GM18511 (cell line): ENCODE measurements at regions not wholly inside any gene's neighbourhood (a gene's known extent, or its start where the extent isn't known, plus 50 kb on each side); places are given as distances from the start of the nearest gene placed in this dataset.

Experiments used
- ATAC-seq: cut with Tn5 transposase; IDR thresholded peaks from one replicate; pipeline ENCODE4 v1.9.1; 2021; ENCODE audit warnings: mild to moderate bottlenecking, moderate library complexity; ENCODE audit not compliant: unreplicated experiment

DNA sequence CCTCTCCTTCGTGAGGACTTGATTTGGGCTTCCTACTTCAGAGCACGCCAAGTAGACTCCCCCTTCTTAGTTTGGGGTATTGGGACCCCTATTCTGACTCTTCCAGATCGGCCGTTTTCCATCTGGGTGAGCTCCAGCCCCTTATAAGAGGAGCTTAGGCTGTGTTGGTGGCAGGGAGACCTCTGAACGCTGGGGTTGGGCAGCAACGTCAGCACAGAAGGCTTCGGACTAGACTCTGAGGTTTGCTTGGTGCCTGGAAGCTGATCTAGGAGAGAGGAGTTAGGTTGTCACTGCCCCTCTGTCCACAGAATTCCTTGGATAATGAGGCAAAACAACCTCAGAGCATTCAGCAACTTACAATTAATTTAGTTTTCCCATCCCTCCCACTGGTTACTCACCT, 99.2 kb upstream of the RTL1 start:
- no peak for ATAC-seq

GRCh38 chr14:101004176-101004575, 100.7 kb upstream of the RTL1 start:
- ATAC-seq = no peak

- peak; percentile 65 for ATAC-seq
Measured at GRCh38 chr14:101004954-101005353, 101.4 kb upstream of the RTL1 start.

DNA sequence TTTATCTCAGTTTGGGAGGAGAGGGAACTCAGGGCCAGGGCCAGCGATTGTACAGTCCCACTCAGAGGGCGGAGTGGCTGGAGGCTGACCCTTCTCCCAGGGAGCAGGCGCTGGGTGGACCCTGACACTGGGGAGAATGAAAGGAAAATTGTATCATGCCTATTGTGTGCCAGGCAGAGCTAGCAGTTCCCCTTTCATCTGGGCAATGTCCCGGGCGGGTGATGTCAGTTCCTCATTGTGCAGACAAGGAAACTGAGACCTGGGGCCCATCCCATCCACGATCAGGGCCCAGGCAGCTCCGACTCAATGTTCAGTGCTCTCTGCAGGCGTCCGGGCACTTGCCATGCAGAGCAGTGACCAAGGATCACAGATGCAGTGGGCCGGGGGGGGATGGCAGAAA, 101.9 kb upstream of the RTL1 start:
- ATAC-seq = peak; percentile 18

GRCh38 chr14:101006008-101006407, 102.5 kb upstream of the RTL1 start:
- no peak for ATAC-seq

DNA sequence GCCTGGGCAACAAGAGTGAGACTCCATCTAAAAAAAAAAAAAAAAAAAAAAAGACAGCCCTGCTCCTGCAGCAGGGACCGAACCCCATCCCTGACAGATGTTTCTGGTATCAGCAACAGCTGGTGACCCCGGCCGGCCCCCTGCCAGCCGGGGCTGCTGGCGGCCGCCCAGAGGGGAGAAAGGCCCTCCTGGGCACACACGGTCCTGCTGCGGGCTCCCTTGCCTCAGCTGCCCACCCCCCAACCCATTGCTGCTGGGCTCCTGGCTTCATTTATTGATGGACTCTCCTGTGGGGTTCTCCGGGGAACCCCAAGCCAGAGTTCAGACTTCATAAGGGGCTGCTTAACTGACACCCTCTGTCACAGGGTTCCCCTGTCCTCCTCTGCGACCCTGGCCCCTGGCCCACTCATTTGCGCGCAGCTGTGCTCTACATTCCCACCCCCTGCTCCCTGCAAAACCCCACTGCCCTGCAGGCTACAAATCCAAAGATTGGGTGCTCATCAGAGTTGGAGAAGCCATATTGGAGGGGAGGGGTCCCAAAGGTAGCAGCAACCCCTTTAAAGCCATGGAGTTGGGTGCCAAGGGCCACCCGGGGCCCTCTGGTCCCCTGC, 103.6 kb upstream of the RTL1 start:
- no peak for ATAC-seq

DNA sequence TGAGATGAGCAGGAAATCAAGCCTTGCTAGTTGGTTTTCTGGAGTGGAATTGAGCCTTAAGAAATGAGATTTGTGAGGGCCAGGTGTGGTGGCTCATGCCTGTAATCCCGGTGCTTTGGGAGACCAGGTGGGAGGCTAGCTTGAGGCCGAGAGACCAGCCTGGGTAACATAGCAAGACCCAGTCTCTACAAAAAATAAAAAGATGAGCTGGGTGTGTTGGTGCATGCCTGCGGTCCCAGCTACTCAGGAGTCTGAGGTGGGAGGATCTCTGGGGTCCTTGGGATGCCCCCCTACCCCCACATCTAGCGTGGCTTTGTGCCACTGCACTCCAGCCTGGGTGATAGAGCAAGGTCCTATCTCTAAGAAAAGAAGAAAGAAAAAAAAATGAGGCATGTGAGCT, 104.2 kb upstream of the RTL1 start:
- no peak for ATAC-seq

DNA sequence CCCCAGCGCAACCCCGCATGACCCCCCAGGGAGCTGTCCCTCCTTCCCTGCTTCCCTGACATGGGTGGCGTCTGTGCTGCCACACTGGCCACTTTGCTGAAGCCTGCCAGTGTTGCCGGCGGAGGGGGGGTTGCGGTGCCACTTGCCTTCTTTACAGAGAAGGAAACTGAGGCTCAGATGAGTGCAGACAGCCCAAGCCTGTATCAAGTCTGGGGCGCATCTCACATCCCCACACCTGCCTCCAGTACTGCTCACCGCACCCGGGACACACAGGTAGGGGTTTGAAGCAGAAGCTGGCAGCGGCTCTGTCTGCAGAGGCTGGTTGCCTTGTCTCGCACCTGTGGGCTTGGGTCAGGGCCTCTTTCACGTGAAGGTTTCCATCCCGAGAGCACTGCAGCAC, 104.7 kb upstream of the RTL1 start:
- ATAC-seq = no peak

DNA sequence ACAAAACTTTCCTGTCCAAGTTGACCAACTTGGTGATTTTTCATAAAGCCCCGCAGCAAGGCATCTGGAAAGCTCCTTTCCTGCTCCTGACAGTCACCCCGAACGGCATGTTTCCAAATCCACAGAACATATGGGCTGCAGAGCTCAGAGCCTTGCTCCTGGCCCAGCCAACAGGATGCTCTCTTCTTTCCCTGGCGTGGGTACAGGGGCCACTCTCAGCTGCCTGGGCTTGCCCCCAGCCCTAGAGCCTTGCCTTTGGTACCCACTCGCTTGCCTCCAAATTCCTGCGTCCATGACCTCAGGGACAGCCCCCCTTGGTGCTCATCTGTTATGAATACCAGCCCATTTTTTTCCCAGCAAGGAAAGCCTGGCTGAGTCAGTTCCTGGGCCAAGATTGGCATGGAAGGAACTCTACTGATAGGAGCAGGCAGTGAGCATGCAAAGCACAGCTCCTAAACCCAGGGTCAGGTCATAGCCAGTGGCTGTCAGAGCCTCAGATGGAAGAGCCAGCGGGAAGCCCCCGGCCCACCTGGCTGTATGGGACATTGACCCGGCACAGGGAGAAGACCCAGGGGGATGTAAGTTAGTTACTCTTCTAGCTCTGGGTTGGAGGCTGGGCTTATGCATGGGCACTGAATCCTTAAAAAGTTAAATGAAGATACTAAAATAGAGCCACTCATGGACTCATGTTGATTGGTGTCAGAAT, 105.3 kb upstream of the RTL1 start:
- no peak for ATAC-seq

DNA sequence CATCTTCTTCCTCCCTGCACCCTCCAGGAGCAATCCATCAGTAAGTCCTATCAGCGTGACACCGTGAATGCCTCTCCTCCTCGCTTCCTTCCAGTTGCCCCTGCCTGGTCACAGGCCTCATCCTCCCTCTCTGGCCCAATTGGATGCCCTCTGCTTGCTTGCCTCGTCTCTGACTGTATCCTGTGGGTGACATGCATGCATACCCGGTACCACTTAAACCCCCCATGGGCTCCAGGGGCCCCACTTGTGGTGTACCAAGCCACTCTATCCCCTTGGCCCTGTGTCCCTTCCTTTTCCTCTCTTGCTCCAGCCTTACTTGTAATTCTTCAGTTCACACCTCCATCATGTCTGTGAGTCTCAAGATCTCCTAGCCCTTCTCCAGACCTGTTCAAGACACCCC, 106.0 kb upstream of the RTL1 start:
- ATAC-seq = no peak

- no peak for ATAC-seq
Measured at GRCh38 chr14:101010293-101010692, 106.8 kb upstream of the RTL1 start.

- no peak for ATAC-seq
Measured at GRCh38 chr14:101010835-101011234, 107.3 kb upstream of the RTL1 start.

- ATAC-seq = no peak
Measured at GRCh38 chr14:101017209-101017608, 113.7 kb upstream of the RTL1 start.

DNA sequence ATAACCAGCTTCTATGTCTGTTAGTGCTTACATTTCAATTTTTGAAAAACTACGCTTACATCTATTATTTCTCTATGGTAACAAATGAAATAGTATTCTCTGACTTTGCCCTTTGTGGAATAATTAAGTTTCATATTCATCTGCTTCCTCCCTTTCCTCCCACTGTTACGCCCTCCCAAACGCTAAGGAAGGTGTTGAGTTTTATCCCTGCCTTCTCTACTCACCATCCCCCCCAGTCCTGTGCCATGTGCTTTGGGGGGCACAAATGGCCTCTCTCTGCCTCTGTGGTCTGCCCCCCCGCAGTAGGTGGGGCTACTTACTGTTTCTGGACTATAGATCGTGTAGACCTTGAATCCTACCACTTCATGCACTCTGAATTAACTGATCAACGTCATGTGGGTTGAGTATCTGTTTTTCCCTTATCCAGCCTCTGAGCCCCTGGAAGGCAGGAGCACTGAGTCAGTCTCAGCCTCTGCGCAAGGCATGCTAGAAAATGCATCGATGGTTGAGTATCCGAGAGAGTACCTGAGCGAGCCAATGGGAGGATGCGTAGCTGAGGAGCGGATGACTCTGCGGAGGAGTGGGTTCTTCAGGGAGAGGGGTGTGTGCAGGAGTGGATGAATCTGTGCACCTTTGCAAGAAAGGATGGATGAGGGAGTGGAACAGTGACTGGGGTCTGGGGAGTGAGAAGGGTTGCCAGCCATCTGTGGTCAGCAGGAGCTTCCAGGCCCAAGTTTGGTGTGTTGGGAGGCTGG, 114.5 kb upstream of the RTL1 start:
- no peak for ATAC-seq

DNA sequence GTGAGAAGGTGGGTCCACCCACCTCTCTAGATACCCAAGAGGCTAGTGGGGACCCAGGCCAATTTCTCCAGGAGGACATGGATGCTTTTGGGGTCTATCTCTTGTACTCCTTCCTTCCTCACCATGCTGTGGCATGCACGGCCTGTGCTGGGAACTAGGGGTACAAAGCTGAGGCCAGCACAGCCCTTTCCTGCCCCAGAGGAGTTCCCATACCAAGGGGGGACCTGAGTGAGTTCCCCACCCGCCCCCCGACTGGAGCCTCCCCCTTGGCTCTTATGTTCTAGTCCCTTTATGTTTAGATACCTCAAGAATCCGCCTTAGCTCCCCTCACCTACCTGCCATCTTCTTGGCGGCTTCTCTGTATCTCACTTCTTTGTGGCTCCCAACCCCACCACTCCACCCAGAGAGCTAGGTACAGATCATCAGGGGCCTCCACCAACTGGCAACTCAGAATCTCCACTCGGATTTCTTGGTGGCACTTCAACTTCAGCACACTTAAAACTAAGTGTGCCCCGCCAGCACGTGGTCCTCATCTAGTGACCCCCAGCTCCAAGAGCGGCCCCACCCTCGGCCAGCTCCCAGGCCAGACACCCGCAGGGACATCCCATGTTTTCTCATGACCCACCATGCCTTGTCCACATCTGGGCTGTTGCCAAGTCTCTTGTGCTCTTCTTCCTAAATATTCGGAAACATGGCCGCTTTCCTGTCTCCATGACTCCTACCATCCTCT, 115.2 kb upstream of the RTL1 start:
- ATAC-seq = no peak

DNA sequence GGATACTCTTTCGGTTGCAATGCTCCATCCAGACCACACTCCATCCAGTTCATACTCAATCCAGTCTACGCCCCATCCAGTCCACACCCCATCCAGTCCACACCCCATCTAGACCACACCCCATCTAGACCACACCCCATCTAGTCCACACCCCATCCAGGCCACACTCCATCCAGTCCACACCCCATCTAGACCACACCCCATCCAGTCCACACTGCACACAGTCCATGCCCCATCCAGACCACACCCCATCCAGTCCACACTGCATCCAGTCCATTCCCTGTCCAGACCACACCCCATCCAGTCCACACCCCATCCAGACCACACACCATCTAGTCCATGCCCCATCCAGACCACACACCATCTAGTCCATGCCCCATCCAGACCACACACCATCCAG, 116.0 kb upstream of the RTL1 start:
- no peak for ATAC-seq

GRCh38 chr14:101019990-101020710, 116.6 kb upstream of the RTL1 start:
- ATAC-seq = no peak

DNA sequence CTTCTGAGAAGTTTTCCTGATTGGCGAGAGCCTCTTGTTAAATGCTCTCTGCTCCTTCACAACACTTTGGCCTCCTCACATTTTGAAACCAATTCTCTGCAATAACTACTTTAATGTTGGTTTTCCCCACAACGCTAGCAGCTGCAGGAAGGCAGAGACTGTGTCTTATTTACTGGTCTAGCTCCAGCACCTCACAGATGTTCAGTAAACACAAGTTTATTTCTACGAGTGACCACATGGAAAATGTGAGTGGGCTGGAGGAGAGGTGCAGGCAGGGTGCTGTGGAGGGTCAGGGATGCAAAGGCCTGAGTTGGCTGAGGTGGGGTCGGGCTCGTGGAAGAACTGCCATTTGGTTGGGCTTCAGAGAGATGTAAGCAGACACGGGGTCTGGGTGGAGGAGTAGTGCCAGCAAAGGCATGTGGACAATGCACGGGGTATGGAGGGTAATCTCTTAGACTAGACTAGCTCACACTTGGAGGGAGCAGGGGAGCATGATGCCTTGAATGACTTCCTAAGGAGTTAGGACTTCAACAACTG, 117.4 kb upstream of the RTL1 start:
- ATAC-seq = no peak

GRCh38 chr14:101022121-101022520, 118.6 kb upstream of the RTL1 start:
- no peak for ATAC-seq

- ATAC-seq = no peak
Measured at GRCh38 chr14:101022916-101023435, 119.5 kb upstream of the RTL1 start.
